GM04503 (cell line): ENCODE measurements at regions not wholly inside any gene's neighbourhood (a gene's known extent, or its start where the extent isn't known, plus 50 kb on each side); places are given as distances from the start of the nearest gene placed in this dataset.

Experiments used
- DNase-seq: peaks from one replicate; pipeline ENCODE4 v3.0.0-alpha.2; 2012; ENCODE audit warnings: low read depth

- DNase-seq: peak; percentile 24
Observed at GRCh38 chr6:168384045-168385036, 56.6 kb upstream of the SMOC2 start.

- DNase-seq: no peak
Observed at GRCh38 chr6:168385037-168385759, 55.8 kb upstream of the SMOC2 start.

GRCh38 chr6:168385858-168386735 lies 54.9 kb upstream of the SMOC2 start:
- DNase-seq: no peak

GRCh38 chr6:168386973-168387372 lies 54.0 kb upstream of the SMOC2 start:
- no peak for DNase-seq

GRCh38 chr6:168387426-168387825 lies 53.6 kb upstream of the SMOC2 start:
- DNase-seq: no peak

- no peak for DNase-seq
Observed at GRCh38 chr6:168387911-168388310, 53.1 kb upstream of the SMOC2 start.

GRCh38 chr6:168388641-168389633 lies 52.0 kb upstream of the SMOC2 start:
- no peak for DNase-seq

GRCh38 chr6:168390749-168391420 lies 50.1 kb upstream of the SMOC2 start:
- no peak for DNase-seq
